DOHH2 (cell line): ENCODE measurements at regions not wholly inside any gene's neighbourhood (a gene's known extent, or its start where the extent isn't known, plus 50 kb on each side); places are given as distances from the start of the nearest gene placed in this dataset.

Source experiments
- EZH2phosphoT487 ChIP-seq: fragments of 200-600 bp; sonication (generic); IDR thresholded peaks from 2 replicates; pipeline ENCODE4 v1.6.1; 2017; ENCODE audit warnings: borderline replicate concordance, mild to moderate bottlenecking, antibody characterized with exemption, low read length, moderate library complexity, mixed read lengths
- TF ChIP-seq, protein P1 (sequence below): fragments of 200-600 bp; sonication (generic); IDR thresholded peaks from one replicate; pipeline ENCODE4 v1.5.1; 2014; ENCODE audit warnings: antibody characterized with exemption, mild to moderate bottlenecking, low read depth, low read length; ENCODE audit not compliant: poor library complexity, severe bottlenecking

DNA sequence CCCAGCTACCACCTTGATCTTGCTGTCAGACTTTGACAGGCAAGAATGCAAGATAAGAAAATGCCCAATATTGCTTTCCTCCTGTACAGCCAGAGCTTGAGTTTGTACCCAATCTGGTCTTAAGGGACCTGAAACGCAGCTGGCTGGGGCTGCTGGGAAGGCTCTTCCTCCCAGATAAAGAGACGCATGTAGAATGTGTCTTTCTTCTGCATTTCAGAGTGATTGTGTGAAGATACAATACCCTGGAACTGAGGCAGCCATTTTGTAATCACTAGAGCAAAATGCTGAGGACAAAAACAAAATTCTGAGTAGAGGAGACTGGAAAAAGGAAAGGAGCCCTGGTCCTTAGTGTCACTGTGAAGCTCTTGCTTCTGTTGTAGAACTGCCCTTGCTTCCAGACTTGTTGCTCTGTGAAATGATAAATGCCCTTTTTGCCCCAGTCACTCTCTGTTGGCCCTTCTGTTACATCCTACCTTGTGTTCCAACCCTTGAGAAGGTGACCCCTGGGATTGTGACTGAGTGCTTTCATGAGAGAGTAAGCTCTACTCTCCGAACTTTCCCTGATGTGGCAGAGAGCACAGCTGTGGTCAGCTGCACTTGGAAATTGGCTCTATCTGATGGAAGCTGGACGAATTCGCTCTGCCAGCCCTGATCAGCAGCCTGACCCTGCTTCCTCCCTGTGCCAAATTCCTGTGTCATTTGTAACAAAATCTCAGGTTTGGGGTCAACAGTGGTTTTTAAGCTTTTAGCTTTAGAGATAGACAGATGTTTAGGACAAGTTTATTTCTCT, 137.4 kb upstream of the RBMS1 start:
- TF ChIP-seq, protein P1, sequence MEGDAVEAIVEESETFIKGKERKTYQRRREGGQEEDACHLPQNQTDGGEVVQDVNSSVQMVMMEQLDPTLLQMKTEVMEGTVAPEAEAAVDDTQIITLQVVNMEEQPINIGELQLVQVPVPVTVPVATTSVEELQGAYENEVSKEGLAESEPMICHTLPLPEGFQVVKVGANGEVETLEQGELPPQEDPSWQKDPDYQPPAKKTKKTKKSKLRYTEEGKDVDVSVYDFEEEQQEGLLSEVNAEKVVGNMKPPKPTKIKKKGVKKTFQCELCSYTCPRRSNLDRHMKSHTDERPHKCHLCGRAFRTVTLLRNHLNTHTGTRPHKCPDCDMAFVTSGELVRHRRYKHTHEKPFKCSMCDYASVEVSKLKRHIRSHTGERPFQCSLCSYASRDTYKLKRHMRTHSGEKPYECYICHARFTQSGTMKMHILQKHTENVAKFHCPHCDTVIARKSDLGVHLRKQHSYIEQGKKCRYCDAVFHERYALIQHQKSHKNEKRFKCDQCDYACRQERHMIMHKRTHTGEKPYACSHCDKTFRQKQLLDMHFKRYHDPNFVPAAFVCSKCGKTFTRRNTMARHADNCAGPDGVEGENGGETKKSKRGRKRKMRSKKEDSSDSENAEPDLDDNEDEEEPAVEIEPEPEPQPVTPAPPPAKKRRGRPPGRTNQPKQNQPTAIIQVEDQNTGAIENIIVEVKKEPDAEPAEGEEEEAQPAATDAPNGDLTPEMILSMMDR: no peak
- no peak for TF ChIP-seq EZH2phosphoT487
